ENCODE measurements at regions not wholly inside any gene's neighbourhood (a gene's known extent, or its start where the extent isn't known, plus 50 kb on each side); places are given as distances from the start of the nearest gene placed in this dataset.

DNA sequence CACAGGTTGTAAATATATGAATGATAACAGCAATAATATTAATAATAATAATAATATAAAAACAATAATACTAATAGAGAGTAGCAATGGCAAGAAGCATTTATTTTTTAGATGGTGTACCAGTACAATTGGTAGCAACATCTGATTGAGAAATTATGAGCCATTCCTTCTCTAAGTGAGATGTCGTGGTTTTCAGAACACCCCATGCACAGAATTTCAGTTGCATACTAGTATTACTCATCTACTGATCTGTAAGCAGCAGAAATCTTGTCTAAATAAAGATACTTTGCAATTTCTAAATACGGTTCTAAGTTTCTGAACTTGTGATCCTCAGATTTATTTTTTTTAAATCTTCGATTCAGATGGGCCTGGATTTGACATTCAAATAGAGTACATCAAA lies 788.0 kb upstream of the ATXN8OS start:
- Histone ChIP-seq H3K9me1 (ENCODE audit: control insufficient read depth, extremely low read depth, insufficient read depth, low read length) (no peaks in the 10 kb centered on the region), H3K9me3 (ENCODE audit: control insufficient read depth, low read depth, low read length) (no peaks in the 10 kb centered on the region), H3K4me2 (ENCODE audit: control insufficient read depth, extremely low read depth, insufficient read depth, low read depth, low read length) (no peak overlapping the region), H3K4me3 (ENCODE audit: control insufficient read depth in 2 of 3, extremely low read depth in 1 of 3, insufficient read depth in 2 of 3, low read depth in 1 of 3, low read length in 3 of 3) (no peak overlapping the region), H3K27me3 (ENCODE audit: control insufficient read depth, extremely low read depth, insufficient read depth, low read length) (no peaks in the 10 kb centered on the region), H3K36me3 (ENCODE audit: control insufficient read depth in 2 of 2, extremely low read depth in 1 of 2, insufficient read depth in 2 of 2, low read length in 2 of 2) (no peaks in the 10 kb centered on the region), H3K9ac (ENCODE audit: control insufficient read depth, extremely low read depth, insufficient read depth, low read length) (no peak overlapping the region), H4K20me1 (ENCODE audit: control insufficient read depth, extremely low read depth, insufficient read depth, low read length) (no peaks in the 10 kb centered on the region), H3K27ac (ENCODE audit: control insufficient read depth, insufficient read depth, low read length) (no peak overlapping the region), H3K79me2 (ENCODE audit: control insufficient read depth, insufficient read depth, low read length) (no peaks in the 10 kb centered on the region), H3K4me1 (ENCODE audit: control insufficient read depth, extremely low read depth, insufficient read depth, low read length) (no peaks in the 10 kb centered on the region), H2AFZ (ENCODE audit: control insufficient read depth, low read length) (no peak overlapping the region)
- dilution Hi-C loops (cut with MboI; ENCODE audit: extremely low pct_ligation_motif_present, low sequenced_read_pairs) = no loop called here
- no peak for DNase-seq (ENCODE audit: low read depth, low spot score)
- no peak for FAIRE-seq
- no peak for TF ChIP-seq EZH2 (IDR thresholded peaks at IDR 0.05; ENCODE audit: low read length)
- TF ChIP-seq, protein P1, sequence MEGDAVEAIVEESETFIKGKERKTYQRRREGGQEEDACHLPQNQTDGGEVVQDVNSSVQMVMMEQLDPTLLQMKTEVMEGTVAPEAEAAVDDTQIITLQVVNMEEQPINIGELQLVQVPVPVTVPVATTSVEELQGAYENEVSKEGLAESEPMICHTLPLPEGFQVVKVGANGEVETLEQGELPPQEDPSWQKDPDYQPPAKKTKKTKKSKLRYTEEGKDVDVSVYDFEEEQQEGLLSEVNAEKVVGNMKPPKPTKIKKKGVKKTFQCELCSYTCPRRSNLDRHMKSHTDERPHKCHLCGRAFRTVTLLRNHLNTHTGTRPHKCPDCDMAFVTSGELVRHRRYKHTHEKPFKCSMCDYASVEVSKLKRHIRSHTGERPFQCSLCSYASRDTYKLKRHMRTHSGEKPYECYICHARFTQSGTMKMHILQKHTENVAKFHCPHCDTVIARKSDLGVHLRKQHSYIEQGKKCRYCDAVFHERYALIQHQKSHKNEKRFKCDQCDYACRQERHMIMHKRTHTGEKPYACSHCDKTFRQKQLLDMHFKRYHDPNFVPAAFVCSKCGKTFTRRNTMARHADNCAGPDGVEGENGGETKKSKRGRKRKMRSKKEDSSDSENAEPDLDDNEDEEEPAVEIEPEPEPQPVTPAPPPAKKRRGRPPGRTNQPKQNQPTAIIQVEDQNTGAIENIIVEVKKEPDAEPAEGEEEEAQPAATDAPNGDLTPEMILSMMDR (optimal IDR thresholded peaks at IDR 0.05 in 1 of 3, IDR thresholded peaks at IDR 0.05 in 1 of 3, conservative IDR thresholded peaks at IDR 0.05 in 1 of 3; ENCODE audit: extremely low read depth in 1 of 3, insufficient read depth in 2 of 3, low read length in 3 of 3) = no peak

- no peaks in the 10 kb centered on the region for H4K20me1 ChIP-seq (ENCODE audit: control insufficient read depth, extremely low read depth, insufficient read depth, low read length)
- no peak overlapping the region for H3K27ac ChIP-seq (ENCODE audit: control insufficient read depth, insufficient read depth, low read length)
- no peak overlapping the region for H3K9ac ChIP-seq (ENCODE audit: control insufficient read depth, extremely low read depth, insufficient read depth, low read length)
- no peak for FAIRE-seq
- no peaks in the 10 kb centered on the region for H3K4me1 ChIP-seq (ENCODE audit: control insufficient read depth, extremely low read depth, insufficient read depth, low read length)
- no peak for DNase-seq (ENCODE audit: low read depth, low spot score)
- no peak overlapping the region for H3K4me2 ChIP-seq (ENCODE audit: control insufficient read depth, extremely low read depth, insufficient read depth, low read depth, low read length)
- no peak overlapping the region for H2AFZ ChIP-seq (ENCODE audit: control insufficient read depth, low read length)
- no peaks in the 10 kb centered on the region for H3K9me1 ChIP-seq (ENCODE audit: control insufficient read depth, extremely low read depth, insufficient read depth, low read length)
- H3K79me2 ChIP-seq (ENCODE audit: control insufficient read depth, insufficient read depth, low read length) = no peaks in the 10 kb centered on the region
- dilution Hi-C loops (cut with MboI; ENCODE audit: extremely low pct_ligation_motif_present, low sequenced_read_pairs) = no loop called here
- no peak overlapping the region for H3K4me3 ChIP-seq (ENCODE audit: control insufficient read depth in 2 of 3, extremely low read depth in 1 of 3, insufficient read depth in 2 of 3, low read depth in 1 of 3, low read length in 3 of 3)
- H3K36me3 ChIP-seq (ENCODE audit: control insufficient read depth in 2 of 2, extremely low read depth in 1 of 2, insufficient read depth in 2 of 2, low read length in 2 of 2) = no peaks in the 10 kb centered on the region
- TF ChIP-seq, protein P1 (optimal IDR thresholded peaks at IDR 0.05 in 1 of 3, IDR thresholded peaks at IDR 0.05 in 1 of 3, conservative IDR thresholded peaks at IDR 0.05 in 1 of 3; ENCODE audit: extremely low read depth in 1 of 3, insufficient read depth in 2 of 3, low read length in 3 of 3) = no peak
- no peak for TF ChIP-seq EZH2 (IDR thresholded peaks at IDR 0.05; ENCODE audit: low read length)
- no peaks in the 10 kb centered on the region for H3K27me3 ChIP-seq (ENCODE audit: control insufficient read depth, extremely low read depth, insufficient read depth, low read length)
- H3K9me3 ChIP-seq (ENCODE audit: control insufficient read depth, low read depth, low read length) = no peaks in the 10 kb centered on the region
These were observed 792.6 kb upstream of the ATXN8OS start for GRCh38 chr13:69315039-69315438.

All from keratinocyte (primary cell).